ENCODE measurements at regions not wholly inside any gene's neighbourhood (a gene's known extent, or its start where the extent isn't known, plus 50 kb on each side); places are given as distances from the start of the nearest gene placed in this dataset.

GRCh38 chr15:61796056-61796455 is 264.2 kb downstream of the VPS13C start:
- H3K27me3 ChIP-seq (ENCODE audit: insufficient read depth, low read length): no peaks in the 10 kb centered on the region
- H3K14ac ChIP-seq (ENCODE audit: insufficient read depth, low read length): no peak overlapping the region
- Mint-ChIP-seq H3K27me3 (ENCODE audit: low read depth) (peaks cover 2% of the 10 kb centered on the region; the same call in 1 of the 2 replicates), H3K4me3 (no peak overlapping the region), H3K36me3 (ENCODE audit: insufficient read depth in 1 of 3, low read depth in 3 of 3) (no peaks in the 10 kb centered on the region), H3K4me1 (no peaks in the 10 kb centered on the region), H3K9me3 (no peaks in the 10 kb centered on the region; a peak in 1 of 5 replicates), H3K27ac (no peak overlapping the region)
- no peak overlapping the region for H3K18ac ChIP-seq (ENCODE audit: insufficient read length, low read depth, low read length)
- H3K79me2 ChIP-seq (ENCODE audit: insufficient read depth, low read length): no peaks in the 10 kb centered on the region
- no peak overlapping the region for H3K4ac ChIP-seq (ENCODE audit: low read depth, low read length)
- no peak overlapping the region for H3K4me2 ChIP-seq (ENCODE audit: insufficient read depth, insufficient read length, low read length)
- H2BK12ac ChIP-seq (ENCODE audit: insufficient read length, low read depth, low read length): no peak overlapping the region
- H2BK120ac ChIP-seq (ENCODE audit: low read depth, low read length, poor library complexity, severe bottlenecking): no peak overlapping the region
- no peaks in the 10 kb centered on the region for H3K79me1 ChIP-seq (ENCODE audit: insufficient read depth, low read depth, low read length, poor library complexity, severe bottlenecking)
- H3K23me2 ChIP-seq (ENCODE audit: insufficient read length, low read depth, low read length, poor library complexity, severe bottlenecking): no peaks in the 10 kb centered on the region
- no peak overlapping the region for H3K27ac ChIP-seq (ENCODE audit: insufficient read length, low read depth, low read length)
- H4K91ac ChIP-seq (ENCODE audit: insufficient read length, low read depth, low read length): no peak overlapping the region
- no peak overlapping the region for H3K9ac ChIP-seq (ENCODE audit: extremely low read depth, insufficient read length, low read length)
- no peak overlapping the region for H4K8ac ChIP-seq (replicated peaks; ENCODE audit: insufficient read length, low read depth, low read length)
- TF ChIP-seq CTCF (conservative IDR thresholded peaks at IDR 0.05): no peak
- H3K56ac ChIP-seq (ENCODE audit: insufficient read length, low read depth, low read length): no peak overlapping the region
- H2BK20ac ChIP-seq (ENCODE audit: low read depth, low read length, poor library complexity, severe bottlenecking): no peak overlapping the region
- H4K20me1 ChIP-seq (ENCODE audit: control insufficient read depth, insufficient read depth, insufficient read length): no peaks in the 10 kb centered on the region
- no peak overlapping the region for H3T11ph ChIP-seq (ENCODE audit: low read length)
- no peak overlapping the region for H2AFZ ChIP-seq (ENCODE audit: low read length)
- H4K5ac ChIP-seq (ENCODE audit: insufficient read length, low read depth, low read length): no peak overlapping the region
- no CpG with 5 or more reads among the region's 3 CpGs for WGBS (ENCODE audit: extremely low coverage, insufficient read length, low lambda C conversion rate)
- no peak overlapping the region for H2AK5ac ChIP-seq (ENCODE audit: insufficient read length, low read length)
- H3K9me3 ChIP-seq (ENCODE audit: control insufficient read depth, low read depth, low read length): no peaks in the 10 kb centered on the region
- H2BK5ac ChIP-seq (ENCODE audit: insufficient read length, low read length): no peak overlapping the region
- no peak overlapping the region for H2BK15ac ChIP-seq (ENCODE audit: low read depth, low read length)
- DNase-seq: no peak
- H3K23ac ChIP-seq (ENCODE audit: insufficient read length, low read depth, low read length): no peak overlapping the region
- no peaks in the 10 kb centered on the region for H3K4me1 ChIP-seq (ENCODE audit: insufficient read depth, low read length)
